ENCODE measurements at regions not wholly inside any gene's neighbourhood (a gene's known extent, or its start where the extent isn't known, plus 50 kb on each side); places are given as distances from the start of the nearest gene placed in this dataset.
A peak's percentile ranks its signal among the peaks of the same experiment; 100 is the strongest.
"Not testable (repeated sequence)": the region's sequence is repeated elsewhere in the genome, so short reads cannot be mapped to it uniquely, and the experiment has no call there.

- peak overlapping the region in 1 of 2 donors; percentile 46 for H3K4me3 Mint-ChIP-seq
- H3K27ac ChIP-seq (ENCODE audit: low read depth in 1 of 2, low read length in 2 of 2); H3K4me1 ChIP-seq (ENCODE audit: control insufficient read depth in 1 of 2, insufficient read depth in 2 of 2, low read length in 2 of 2); DNase-seq; H3K9me3 Mint-ChIP-seq; intact Hi-C loops (cut with micrococcal nuclease); H3K9ac ChIP-seq (ENCODE audit: insufficient read depth, low read length, poor library complexity, severe bottlenecking); H3K27me3 ChIP-seq (ENCODE audit: control insufficient read depth in 2 of 2, insufficient read depth in 2 of 2, low read length in 2 of 2); H3K79me2 ChIP-seq (ENCODE audit: insufficient read depth, low read length); H3K36me3 ChIP-seq (replicated peaks in 1 of 2; ENCODE audit: control insufficient read depth in 1 of 2, insufficient read depth in 2 of 2, low read length in 2 of 2); H2AFZ ChIP-seq (ENCODE audit: insufficient read depth, low read depth, low read length, poor library complexity, severe bottlenecking); H3K27ac Mint-ChIP-seq; H3K9me3 ChIP-seq (replicated peaks in 1 of 2; ENCODE audit: control insufficient read depth in 1 of 2, insufficient read depth in 1 of 2, low read length in 2 of 2); H4K20me1 ChIP-seq (ENCODE audit: insufficient read depth, low read length); H3K36me3 Mint-ChIP-seq; H3K4me3 ChIP-seq (replicated peaks in 1 of 3; ENCODE audit: low read depth in 2 of 3, low read length in 3 of 3); H3K27me3 Mint-ChIP-seq (ENCODE audit: low read depth in 3 of 3); H3K4me1 Mint-ChIP-seq; H3K4me2 ChIP-seq (replicated peaks; ENCODE audit: extremely low read depth, low read length, poor library complexity, severe bottlenecking): not testable (repeated sequence)
- 78% methylated on average over 5 of the region's 12 CpGs for WGBS (ENCODE audit: insufficient coverage)
Measured at GRCh38 chr17:30663727-30664455, 160.6 kb downstream of the CRLF3 start.

- H3K27ac Mint-ChIP-seq; DNase-seq; H3K36me3 Mint-ChIP-seq; H3K9me3 ChIP-seq (replicated peaks in 1 of 2; ENCODE audit: control insufficient read depth in 1 of 2, insufficient read depth in 1 of 2, low read length in 2 of 2); H3K4me3 ChIP-seq (replicated peaks in 1 of 3; ENCODE audit: low read depth in 2 of 3, low read length in 3 of 3); H3K4me1 ChIP-seq (ENCODE audit: control insufficient read depth in 1 of 2, insufficient read depth in 2 of 2, low read length in 2 of 2); H3K79me2 ChIP-seq (ENCODE audit: insufficient read depth, low read length); intact Hi-C loops (cut with micrococcal nuclease); H2AFZ ChIP-seq (ENCODE audit: insufficient read depth, low read depth, low read length, poor library complexity, severe bottlenecking); H3K27me3 Mint-ChIP-seq (ENCODE audit: low read depth in 3 of 3); H3K4me3 Mint-ChIP-seq; H3K36me3 ChIP-seq (replicated peaks in 1 of 2; ENCODE audit: control insufficient read depth in 1 of 2, insufficient read depth in 2 of 2, low read length in 2 of 2); H3K27ac ChIP-seq (ENCODE audit: low read depth in 1 of 2, low read length in 2 of 2); H3K9ac ChIP-seq (ENCODE audit: insufficient read depth, low read length, poor library complexity, severe bottlenecking); H3K4me1 Mint-ChIP-seq; H4K20me1 ChIP-seq (ENCODE audit: insufficient read depth, low read length); H3K27me3 ChIP-seq (ENCODE audit: control insufficient read depth in 2 of 2, insufficient read depth in 2 of 2, low read length in 2 of 2); H3K4me2 ChIP-seq (replicated peaks; ENCODE audit: extremely low read depth, low read length, poor library complexity, severe bottlenecking); H3K9me3 Mint-ChIP-seq: not testable (repeated sequence)
- WGBS (ENCODE audit: insufficient coverage), result no CpG with 5 or more reads among the region's 4 CpGs
Measured at GRCh38 chr17:30657148-30657547, 167.3 kb downstream of the CRLF3 start.

- H3K4me3 Mint-ChIP-seq; H2AFZ ChIP-seq (ENCODE audit: insufficient read depth, low read depth, low read length, poor library complexity, severe bottlenecking); H3K4me2 ChIP-seq (replicated peaks; ENCODE audit: extremely low read depth, low read length, poor library complexity, severe bottlenecking); H3K36me3 Mint-ChIP-seq; H3K27me3 ChIP-seq (ENCODE audit: control insufficient read depth in 2 of 2, insufficient read depth in 2 of 2, low read length in 2 of 2); intact Hi-C loops (cut with micrococcal nuclease); H3K4me1 Mint-ChIP-seq; DNase-seq; H3K4me1 ChIP-seq (ENCODE audit: control insufficient read depth in 1 of 2, insufficient read depth in 2 of 2, low read length in 2 of 2); H3K27ac ChIP-seq (ENCODE audit: low read depth in 1 of 2, low read length in 2 of 2); H3K79me2 ChIP-seq (ENCODE audit: insufficient read depth, low read length); H3K36me3 ChIP-seq (replicated peaks in 1 of 2; ENCODE audit: control insufficient read depth in 1 of 2, insufficient read depth in 2 of 2, low read length in 2 of 2); H3K9me3 ChIP-seq (replicated peaks in 1 of 2; ENCODE audit: control insufficient read depth in 1 of 2, insufficient read depth in 1 of 2, low read length in 2 of 2); H3K9me3 Mint-ChIP-seq; H3K27ac Mint-ChIP-seq; H3K4me3 ChIP-seq (replicated peaks in 1 of 3; ENCODE audit: low read depth in 2 of 3, low read length in 3 of 3); H3K27me3 Mint-ChIP-seq (ENCODE audit: low read depth in 3 of 3); H3K9ac ChIP-seq (ENCODE audit: insufficient read depth, low read length, poor library complexity, severe bottlenecking); H4K20me1 ChIP-seq (ENCODE audit: insufficient read depth, low read length): not testable (repeated sequence)
- WGBS (ENCODE audit: insufficient coverage), result no CpG with 5 or more reads among the region's 1 CpG
Measured at GRCh38 chr17:30653038-30653437, 171.5 kb downstream of the CRLF3 start.

GRCh38 chr17:30650149-30650548 lies 172.9 kb downstream of the GOSR1 start:
- DNase-seq; H3K27me3 Mint-ChIP-seq (ENCODE audit: low read depth in 3 of 3); H3K36me3 ChIP-seq (replicated peaks in 1 of 2; ENCODE audit: control insufficient read depth in 1 of 2, insufficient read depth in 2 of 2, low read length in 2 of 2); H3K4me2 ChIP-seq (replicated peaks; ENCODE audit: extremely low read depth, low read length, poor library complexity, severe bottlenecking); H3K9me3 Mint-ChIP-seq; H3K9ac ChIP-seq (ENCODE audit: insufficient read depth, low read length, poor library complexity, severe bottlenecking); H3K9me3 ChIP-seq (replicated peaks in 1 of 2; ENCODE audit: control insufficient read depth in 1 of 2, insufficient read depth in 1 of 2, low read length in 2 of 2); H3K4me3 ChIP-seq (replicated peaks in 1 of 3; ENCODE audit: low read depth in 2 of 3, low read length in 3 of 3); H2AFZ ChIP-seq (ENCODE audit: insufficient read depth, low read depth, low read length, poor library complexity, severe bottlenecking); H3K79me2 ChIP-seq (ENCODE audit: insufficient read depth, low read length); H4K20me1 ChIP-seq (ENCODE audit: insufficient read depth, low read length); H3K4me1 ChIP-seq (ENCODE audit: control insufficient read depth in 1 of 2, insufficient read depth in 2 of 2, low read length in 2 of 2); H3K27ac Mint-ChIP-seq; H3K4me3 Mint-ChIP-seq; H3K36me3 Mint-ChIP-seq; H3K27ac ChIP-seq (ENCODE audit: low read depth in 1 of 2, low read length in 2 of 2); H3K27me3 ChIP-seq (ENCODE audit: control insufficient read depth in 2 of 2, insufficient read depth in 2 of 2, low read length in 2 of 2); intact Hi-C loops (cut with micrococcal nuclease): not testable (repeated sequence)
- H3K4me1 Mint-ChIP-seq, result peaks cover 12% of the 10 kb centered on the region
- WGBS (ENCODE audit: insufficient coverage), result 100% methylated on average over 1 of the region's 7 CpGs
